Gastrocnemius medialis (tissue), 4 donors: ENCODE measurements at regions not wholly inside any gene's neighbourhood (a gene's known extent, or its start where the extent isn't known, plus 50 kb on each side); places are given as distances from the start of the nearest gene placed in this dataset.

Source experiments
- POLR2A ChIP-seq, 2 donors: fragments of 450-650 bp; IDR thresholded peaks; one replicate each; pipeline ENCODE4 v1.6.1; 2017; ENCODE audit warnings: antibody characterized with exemption in 2 of 2, mild to moderate bottlenecking in 2 of 2, moderate library complexity in 2 of 2
- TF ChIP-seq, protein P1 (sequence below), 5 experiments: fragments of 450-650 bp in 3 of 5; fragments of 200-600 bp in 2 of 5; sonication (generic) in 2 of 5; IDR thresholded peaks in 4 of 5; conservative IDR thresholded peaks in 1 of 5; 1 replicate in 4 of 5; 2 replicates in 1 of 5; pipeline ENCODE4 v1.5.1; 2016 to 2019; ENCODE audit warnings: antibody characterized with exemption in 5 of 5, mild to moderate bottlenecking in 3 of 5, moderate library complexity in 3 of 5

DNA sequence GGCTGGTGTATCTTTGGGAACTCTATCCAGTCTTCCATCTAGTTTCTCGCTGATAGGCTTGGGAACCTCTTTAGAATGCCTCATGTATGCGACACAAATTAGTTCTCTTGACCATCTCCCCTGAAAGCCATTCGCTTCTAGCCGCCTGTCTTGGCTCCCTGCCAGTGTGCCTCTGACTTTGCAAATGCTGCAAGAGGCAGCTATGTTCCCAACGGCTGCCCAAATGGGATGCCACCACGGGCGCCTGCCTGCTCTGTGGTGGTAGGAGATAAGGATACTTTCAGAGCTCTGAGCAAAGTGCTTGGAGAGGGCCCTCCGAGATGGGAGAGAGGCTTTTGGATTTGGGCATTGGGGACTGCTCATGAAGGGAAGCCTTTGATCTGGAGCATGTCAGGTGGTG is 77.7 kb upstream of the IGFBP5 start:
- TF ChIP-seq, protein P1, sequence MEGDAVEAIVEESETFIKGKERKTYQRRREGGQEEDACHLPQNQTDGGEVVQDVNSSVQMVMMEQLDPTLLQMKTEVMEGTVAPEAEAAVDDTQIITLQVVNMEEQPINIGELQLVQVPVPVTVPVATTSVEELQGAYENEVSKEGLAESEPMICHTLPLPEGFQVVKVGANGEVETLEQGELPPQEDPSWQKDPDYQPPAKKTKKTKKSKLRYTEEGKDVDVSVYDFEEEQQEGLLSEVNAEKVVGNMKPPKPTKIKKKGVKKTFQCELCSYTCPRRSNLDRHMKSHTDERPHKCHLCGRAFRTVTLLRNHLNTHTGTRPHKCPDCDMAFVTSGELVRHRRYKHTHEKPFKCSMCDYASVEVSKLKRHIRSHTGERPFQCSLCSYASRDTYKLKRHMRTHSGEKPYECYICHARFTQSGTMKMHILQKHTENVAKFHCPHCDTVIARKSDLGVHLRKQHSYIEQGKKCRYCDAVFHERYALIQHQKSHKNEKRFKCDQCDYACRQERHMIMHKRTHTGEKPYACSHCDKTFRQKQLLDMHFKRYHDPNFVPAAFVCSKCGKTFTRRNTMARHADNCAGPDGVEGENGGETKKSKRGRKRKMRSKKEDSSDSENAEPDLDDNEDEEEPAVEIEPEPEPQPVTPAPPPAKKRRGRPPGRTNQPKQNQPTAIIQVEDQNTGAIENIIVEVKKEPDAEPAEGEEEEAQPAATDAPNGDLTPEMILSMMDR (IDR thresholded peaks at IDR 0.05 in 4 of 5, conservative IDR thresholded peaks at IDR 0.05 in 1 of 5) = no peak
- TF ChIP-seq POLR2A (IDR thresholded peaks at IDR 0.05) = no peak
